GM23338 (cell line): ENCODE measurements at regions not wholly inside any gene's neighbourhood (a gene's known extent, or its start where the extent isn't known, plus 50 kb on each side); places are given as distances from the start of the nearest gene placed in this dataset.

Experiments
- ATAC-seq: fragments of 200-7000 bp; cut with Tn5 transposase; 3 replicates; pipeline ENCODE4 v1.9.1; 2020
- DNase-seq: peaks from one replicate; pipeline ENCODE4 v3.0.0-alpha.2; 2015; ENCODE audit warnings: low spot score
- H2AFZ ChIP-seq: fragments of 200-600 bp; sonication (generic); 2 replicates; pipeline ENCODE4 v1.8.0; 2016; ENCODE audit warnings: antibody characterized with exemption, mild to moderate bottlenecking, moderate library complexity
- H3F3A ChIP-seq: fragments of 200-600 bp; sonication (generic); replicated peaks from 2 replicates; pipeline ENCODE4 v1.8.0; 2017; ENCODE audit warnings: antibody characterized with exemption, mixed run types, low read depth
- H3K27ac ChIP-seq: fragments of 200-600 bp; sonication (generic); 2 replicates; pipeline ENCODE4 v1.6.1; 2016; ENCODE audit warnings: low read depth
- H3K27me3 ChIP-seq: fragments of 200-600 bp; sonication (generic); 2 replicates; pipeline ENCODE4 v1.8.0; 2016; ENCODE audit warnings: mild to moderate bottlenecking, mixed run types, moderate library complexity; ENCODE audit not compliant: insufficient read depth
- H3K36me3 ChIP-seq: fragments of 200-600 bp; sonication (generic); 2 replicates; pipeline ENCODE4 v1.8.0; 2016; ENCODE audit warnings: mild to moderate bottlenecking; ENCODE audit not compliant: insufficient read depth
- H3K4me1 ChIP-seq: fragments of 200-600 bp; sonication (generic); 2 replicates; pipeline ENCODE4 v1.8.0; 2016; ENCODE audit warnings: mild to moderate bottlenecking, moderate library complexity; ENCODE audit not compliant: insufficient read depth
- H3K4me2 ChIP-seq: fragments of 200-600 bp; sonication (generic); 2 replicates; pipeline ENCODE4 v1.7.1; 2017; ENCODE audit warnings: mixed run types
- H3K4me3 ChIP-seq: fragments of 200-600 bp; sonication (generic); 2 replicates; pipeline ENCODE4 v1.6.1; 2016; ENCODE audit warnings: mixed run types
- H3K79me2 ChIP-seq: fragments of 200-600 bp; sonication (generic); replicated peaks from 2 replicates; pipeline ENCODE4 v1.8.0; 2017; ENCODE audit warnings: mild to moderate bottlenecking; ENCODE audit not compliant: insufficient read depth
- H3K9me2 ChIP-seq: fragments of 200-600 bp; sonication (generic); 2 replicates; pipeline ENCODE4 v1.8.0; 2017; ENCODE audit not compliant: insufficient read depth
- H4K20me1 ChIP-seq: fragments of 200-600 bp; sonication (generic); replicated peaks from 2 replicates; pipeline ENCODE4 v1.8.0; 2017; ENCODE audit warnings: mild to moderate bottlenecking; ENCODE audit not compliant: insufficient read depth
- H3K27ac Mint-ChIP-seq: 2 replicates; pipeline ENCODE4 v1.8.0; 2020; ENCODE audit warnings: inconsistent platforms, mild to moderate bottlenecking, moderate library complexity, mixed read lengths
- H3K27me3 Mint-ChIP-seq: 3 replicates; pipeline ENCODE4 v1.8.0; 2022; ENCODE audit warnings: low read depth, mild to moderate bottlenecking, moderate library complexity, mixed read lengths, inconsistent platforms; ENCODE audit not compliant: insufficient read depth, poor library complexity
- H3K36me3 Mint-ChIP-seq: 3 replicates; pipeline ENCODE4 v1.8.0; 2021; ENCODE audit warnings: low read depth, mild to moderate bottlenecking, inconsistent platforms, moderate library complexity, mixed read lengths
- H3K4me1 Mint-ChIP-seq: 3 replicates; pipeline ENCODE4 v1.8.0; 2020; ENCODE audit warnings: mild to moderate bottlenecking, inconsistent platforms, mixed read lengths
- H3K4me3 Mint-ChIP-seq: 3 replicates; pipeline ENCODE4 v1.8.0; 2021; ENCODE audit warnings: moderate library complexity, mild to moderate bottlenecking, inconsistent platforms, mixed read lengths
- H3K9me3 Mint-ChIP-seq: 3 replicates; pipeline ENCODE4 v1.8.0; 2020; ENCODE audit warnings: moderate library complexity, mild to moderate bottlenecking, inconsistent platforms, mixed read lengths
- CREB1 ChIP-seq: fragments of 250-450 bp; sonication (Bioruptor Pico); IDR thresholded peaks from 2 replicates; pipeline ENCODE4 v1.5.0; 2020; ENCODE audit warnings: low read depth, mild to moderate bottlenecking, moderate library complexity
- EZH2 ChIP-seq: fragments of 200-600 bp; sonication (generic); IDR thresholded peaks from one replicate; pipeline ENCODE4 v1.8.0; 2017; ENCODE audit warnings: antibody characterized with exemption, mild to moderate bottlenecking, low read depth; ENCODE audit not compliant: unreplicated experiment
- JUNB ChIP-seq: IDR thresholded peaks from one replicate; pipeline ENCODE4 v1.6.1; 2016; ENCODE audit warnings: antibody characterized with exemption; ENCODE audit not compliant: unreplicated experiment
- NANOG ChIP-seq: IDR thresholded peaks from 2 replicates; pipeline ENCODE4 v1.6.1; 2016; ENCODE audit warnings: antibody characterized with exemption, borderline replicate concordance
- POLR2AphosphoS5 ChIP-seq: IDR thresholded peaks from 2 replicates; pipeline ENCODE4 v1.6.1; 2016; ENCODE audit warnings: antibody characterized with exemption, low read depth
- ZNF331 ChIP-seq: fragments of 250-450 bp; sonication (Bioruptor Pico); IDR thresholded peaks from 2 replicates; pipeline ENCODE4 v1.5.0; 2020; ENCODE audit warnings: low read depth, mild to moderate bottlenecking, moderate library complexity
- TF ChIP-seq, protein P1 (sequence below), 2 experiments: fragments of 200-600 bp in 1 of 2; sonication (generic) in 1 of 2; conservative IDR thresholded peaks; 2 replicates each; pipeline versions ENCODE4 v1.5.1 to v1.6.1; 2016 to 2017; ENCODE audit warnings: antibody characterized with exemption in 2 of 2, low read depth in 2 of 2, mild to moderate bottlenecking in 2 of 2, moderate library complexity in 1 of 2
- TF ChIP-seq, protein P2 (sequence below): fragments of 250-450 bp; sonication (Bioruptor Pico); IDR thresholded peaks from 2 replicates; pipeline ENCODE4 v1.5.0; 2020; ENCODE audit warnings: mild to moderate bottlenecking, moderate library complexity
- TF ChIP-seq, protein P3 (sequence below): IDR thresholded peaks from 2 replicates; pipeline ENCODE4 v1.6.1; 2016; ENCODE audit warnings: antibody characterized with exemption

- TF ChIP-seq CREB1 (CRISPR knock-in tag) = no peak
- TF ChIP-seq, protein P1, sequence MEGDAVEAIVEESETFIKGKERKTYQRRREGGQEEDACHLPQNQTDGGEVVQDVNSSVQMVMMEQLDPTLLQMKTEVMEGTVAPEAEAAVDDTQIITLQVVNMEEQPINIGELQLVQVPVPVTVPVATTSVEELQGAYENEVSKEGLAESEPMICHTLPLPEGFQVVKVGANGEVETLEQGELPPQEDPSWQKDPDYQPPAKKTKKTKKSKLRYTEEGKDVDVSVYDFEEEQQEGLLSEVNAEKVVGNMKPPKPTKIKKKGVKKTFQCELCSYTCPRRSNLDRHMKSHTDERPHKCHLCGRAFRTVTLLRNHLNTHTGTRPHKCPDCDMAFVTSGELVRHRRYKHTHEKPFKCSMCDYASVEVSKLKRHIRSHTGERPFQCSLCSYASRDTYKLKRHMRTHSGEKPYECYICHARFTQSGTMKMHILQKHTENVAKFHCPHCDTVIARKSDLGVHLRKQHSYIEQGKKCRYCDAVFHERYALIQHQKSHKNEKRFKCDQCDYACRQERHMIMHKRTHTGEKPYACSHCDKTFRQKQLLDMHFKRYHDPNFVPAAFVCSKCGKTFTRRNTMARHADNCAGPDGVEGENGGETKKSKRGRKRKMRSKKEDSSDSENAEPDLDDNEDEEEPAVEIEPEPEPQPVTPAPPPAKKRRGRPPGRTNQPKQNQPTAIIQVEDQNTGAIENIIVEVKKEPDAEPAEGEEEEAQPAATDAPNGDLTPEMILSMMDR (conservative IDR thresholded peaks at IDR 0.05; ENCODE audit: low read depth in 2 of 2) = no peak
- TF ChIP-seq JUNB = no peak
- no peak for TF ChIP-seq NANOG
Measured at GRCh38 chr6:91704531-91704930, 1117.7 kb upstream of the MAP3K7 start (continued).

DNA sequence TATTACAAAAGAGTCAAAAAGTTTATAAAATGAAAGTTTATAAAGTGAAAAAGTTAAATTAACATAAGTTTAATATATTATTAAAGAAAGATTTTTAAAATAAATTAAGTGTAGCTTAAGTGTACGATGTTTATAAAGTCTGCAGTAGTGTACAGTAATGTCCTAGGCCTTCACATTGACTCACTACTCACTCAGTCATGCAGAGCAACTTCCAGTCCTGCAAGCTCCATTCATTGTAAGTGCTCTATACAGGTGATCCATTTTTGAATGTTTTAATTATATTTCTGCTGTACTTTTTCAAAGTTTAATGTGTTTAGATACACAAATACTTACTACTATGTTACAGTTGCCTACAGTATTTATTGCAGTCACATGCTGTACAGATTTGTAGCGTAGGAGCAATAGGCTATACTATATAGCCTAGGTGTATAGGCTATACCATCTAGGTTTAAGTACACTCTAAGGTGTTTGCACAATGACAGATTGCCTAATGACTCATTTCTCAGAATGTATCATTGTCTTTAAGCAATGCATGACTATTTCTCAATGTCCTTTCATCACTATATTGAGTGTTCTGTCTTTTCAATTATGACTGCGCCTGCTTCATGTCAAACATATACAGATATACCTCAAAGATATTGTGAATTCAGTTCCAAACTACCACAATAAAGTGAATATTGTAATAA, 1110.3 kb upstream of the MAP3K7 start:
- Mint-ChIP-seq H3K9me3 (no peaks in the 10 kb centered on the region), H3K27ac (no peak overlapping the region), H3K4me1 (no peaks in the 10 kb centered on the region), H3K36me3 (no peaks in the 10 kb centered on the region), H3K27me3 (no peaks in the 10 kb centered on the region), H3K4me3 (no peak overlapping the region)
- no peaks in the 10 kb centered on the region for H4K20me1 ChIP-seq
- no peak overlapping the region for H3K4me2 ChIP-seq
- no peaks in the 10 kb centered on the region for H3K36me3 ChIP-seq
- H3F3A ChIP-seq = no peaks in the 10 kb centered on the region
- DNase-seq (no peak), ATAC-seq (no peak)
- H3K4me3 ChIP-seq = no peak overlapping the region
- no peak overlapping the region for H3K27ac ChIP-seq
- H3K9me2 ChIP-seq = no peaks in the 10 kb centered on the region
- no peaks in the 10 kb centered on the region for H3K79me2 ChIP-seq
- no peak overlapping the region for H2AFZ ChIP-seq
- H3K4me1 ChIP-seq = no peaks in the 10 kb centered on the region
- no peaks in the 10 kb centered on the region for H3K27me3 ChIP-seq
- TF ChIP-seq CREB1 (CRISPR knock-in tag) = no peak
- TF ChIP-seq ZNF331 (CRISPR knock-in tag) = no peak
- no peak for TF ChIP-seq POLR2AphosphoS5
- TF ChIP-seq, protein P2, sequence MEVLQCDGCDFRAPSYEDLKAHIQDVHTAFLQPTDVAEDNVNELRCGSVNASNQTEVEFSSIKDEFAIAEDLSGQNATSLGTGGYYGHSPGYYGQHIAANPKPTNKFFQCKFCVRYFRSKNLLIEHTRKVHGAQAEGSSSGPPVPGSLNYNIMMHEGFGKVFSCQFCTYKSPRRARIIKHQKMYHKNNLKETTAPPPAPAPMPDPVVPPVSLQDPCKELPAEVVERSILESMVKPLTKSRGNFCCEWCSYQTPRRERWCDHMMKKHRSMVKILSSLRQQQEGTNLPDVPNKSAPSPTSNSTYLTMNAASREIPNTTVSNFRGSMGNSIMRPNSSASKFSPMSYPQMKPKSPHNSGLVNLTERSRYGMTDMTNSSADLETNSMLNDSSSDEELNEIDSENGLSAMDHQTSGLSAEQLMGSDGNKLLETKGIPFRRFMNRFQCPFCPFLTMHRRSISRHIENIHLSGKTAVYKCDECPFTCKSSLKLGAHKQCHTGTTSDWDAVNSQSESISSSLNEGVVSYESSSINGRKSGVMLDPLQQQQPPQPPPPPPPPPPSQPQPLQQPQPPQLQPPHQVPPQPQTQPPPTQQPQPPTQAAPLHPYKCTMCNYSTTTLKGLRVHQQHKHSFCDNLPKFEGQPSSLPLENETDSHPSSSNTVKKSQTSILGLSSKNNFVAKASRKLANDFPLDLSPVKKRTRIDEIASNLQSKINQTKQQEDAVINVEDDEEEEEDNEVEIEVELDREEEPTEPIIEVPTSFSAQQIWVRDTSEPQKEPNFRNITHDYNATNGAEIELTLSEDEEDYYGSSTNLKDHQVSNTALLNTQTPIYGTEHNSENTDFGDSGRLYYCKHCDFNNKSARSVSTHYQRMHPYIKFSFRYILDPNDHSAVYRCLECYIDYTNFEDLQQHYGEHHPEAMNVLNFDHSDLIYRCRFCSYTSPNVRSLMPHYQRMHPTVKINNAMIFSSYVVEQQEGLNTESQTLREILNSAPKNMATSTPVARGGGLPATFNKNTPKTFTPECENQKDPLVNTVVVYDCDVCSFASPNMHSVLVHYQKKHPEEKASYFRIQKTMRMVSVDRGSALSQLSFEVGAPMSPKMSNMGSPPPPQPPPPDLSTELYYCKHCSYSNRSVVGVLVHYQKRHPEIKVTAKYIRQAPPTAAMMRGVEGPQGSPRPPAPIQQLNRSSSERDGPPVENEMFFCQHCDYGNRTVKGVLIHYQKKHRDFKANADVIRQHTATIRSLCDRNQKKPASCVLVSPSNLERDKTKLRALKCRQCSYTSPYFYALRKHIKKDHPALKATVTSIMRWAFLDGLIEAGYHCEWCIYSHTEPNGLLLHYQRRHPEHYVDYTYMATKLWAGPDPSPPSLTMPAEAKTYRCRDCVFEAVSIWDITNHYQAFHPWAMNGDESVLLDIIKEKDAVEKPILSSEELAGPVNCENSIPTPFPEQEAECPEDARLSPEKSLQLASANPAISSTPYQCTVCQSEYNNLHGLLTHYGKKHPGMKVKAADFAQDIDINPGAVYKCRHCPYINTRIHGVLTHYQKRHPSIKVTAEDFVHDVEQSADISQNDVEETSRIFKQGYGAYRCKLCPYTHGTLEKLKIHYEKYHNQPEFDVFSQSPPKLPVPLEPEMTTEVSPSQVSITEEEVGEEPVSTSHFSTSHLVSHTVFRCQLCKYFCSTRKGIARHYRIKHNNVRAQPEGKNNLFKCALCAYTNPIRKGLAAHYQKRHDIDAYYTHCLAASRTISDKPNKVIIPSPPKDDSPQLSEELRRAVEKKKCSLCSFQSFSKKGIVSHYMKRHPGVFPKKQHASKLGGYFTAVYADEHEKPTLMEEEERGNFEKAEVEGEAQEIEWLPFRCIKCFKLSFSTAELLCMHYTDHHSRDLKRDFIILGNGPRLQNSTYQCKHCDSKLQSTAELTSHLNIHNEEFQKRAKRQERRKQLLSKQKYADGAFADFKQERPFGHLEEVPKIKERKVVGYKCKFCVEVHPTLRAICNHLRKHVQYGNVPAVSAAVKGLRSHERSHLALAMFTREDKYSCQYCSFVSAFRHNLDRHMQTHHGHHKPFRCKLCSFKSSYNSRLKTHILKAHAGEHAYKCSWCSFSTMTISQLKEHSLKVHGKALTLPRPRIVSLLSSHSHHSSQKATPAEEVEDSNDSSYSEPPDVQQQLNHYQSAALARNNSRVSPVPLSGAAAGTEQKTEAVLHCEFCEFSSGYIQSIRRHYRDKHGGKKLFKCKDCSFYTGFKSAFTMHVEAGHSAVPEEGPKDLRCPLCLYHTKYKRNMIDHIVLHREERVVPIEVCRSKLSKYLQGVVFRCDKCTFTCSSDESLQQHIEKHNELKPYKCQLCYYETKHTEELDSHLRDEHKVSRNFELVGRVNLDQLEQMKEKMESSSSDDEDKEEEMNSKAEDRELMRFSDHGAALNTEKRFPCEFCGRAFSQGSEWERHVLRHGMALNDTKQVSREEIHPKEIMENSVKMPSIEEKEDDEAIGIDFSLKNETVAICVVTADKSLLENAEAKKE = no peak
- TF ChIP-seq, protein P3, sequence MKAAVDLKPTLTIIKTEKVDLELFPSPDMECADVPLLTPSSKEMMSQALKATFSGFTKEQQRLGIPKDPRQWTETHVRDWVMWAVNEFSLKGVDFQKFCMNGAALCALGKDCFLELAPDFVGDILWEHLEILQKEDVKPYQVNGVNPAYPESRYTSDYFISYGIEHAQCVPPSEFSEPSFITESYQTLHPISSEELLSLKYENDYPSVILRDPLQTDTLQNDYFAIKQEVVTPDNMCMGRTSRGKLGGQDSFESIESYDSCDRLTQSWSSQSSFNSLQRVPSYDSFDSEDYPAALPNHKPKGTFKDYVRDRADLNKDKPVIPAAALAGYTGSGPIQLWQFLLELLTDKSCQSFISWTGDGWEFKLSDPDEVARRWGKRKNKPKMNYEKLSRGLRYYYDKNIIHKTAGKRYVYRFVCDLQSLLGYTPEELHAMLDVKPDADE = no peak
- TF ChIP-seq EZH2 = no peak
- TF ChIP-seq, protein P1 (conservative IDR thresholded peaks at IDR 0.05; ENCODE audit: low read depth in 2 of 2) = no peak
